ENCODE measurements at regions not wholly inside any gene's neighbourhood (a gene's known extent, or its start where the extent isn't known, plus 50 kb on each side); places are given as distances from the start of the nearest gene placed in this dataset.

DNA sequence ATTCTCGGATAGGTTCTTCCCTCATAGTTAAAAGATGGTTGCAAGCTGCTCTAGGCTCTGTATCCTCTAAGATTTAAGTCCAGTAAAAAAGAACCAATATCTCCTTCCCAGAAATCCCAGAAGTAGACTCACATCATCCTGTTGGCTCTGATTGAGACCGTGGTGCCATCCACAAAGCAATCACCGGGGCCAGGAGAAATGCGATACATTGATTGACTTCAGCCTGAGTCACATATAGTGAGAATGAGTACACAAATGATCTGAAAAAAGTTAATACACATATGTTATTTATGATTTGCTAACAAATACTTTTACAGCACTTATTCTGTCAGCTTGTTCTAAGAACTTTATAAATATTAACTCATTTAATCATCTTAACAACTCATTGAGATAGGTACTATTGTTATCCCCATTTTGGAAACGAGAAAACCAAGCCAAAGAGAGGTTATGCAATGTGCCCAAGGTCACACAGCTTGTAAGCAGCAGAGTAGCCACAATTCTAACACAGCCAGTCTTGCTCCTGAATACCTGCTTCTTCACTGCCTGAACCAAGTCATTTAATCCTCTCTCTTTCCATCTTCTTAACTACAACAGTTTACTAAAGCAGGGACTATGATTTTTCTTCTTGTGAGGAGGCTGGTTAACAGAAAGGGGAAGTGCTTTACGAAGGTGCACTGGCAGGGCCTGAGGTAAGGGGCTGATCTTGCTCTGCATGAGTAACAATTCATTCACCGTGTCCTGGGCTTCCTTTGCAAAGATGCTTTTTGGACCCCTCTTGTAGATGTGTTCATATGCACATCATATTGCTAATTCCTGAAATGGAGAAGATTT is 177.0 kb downstream of the REEP3 start:
- in situ Hi-C loops (cut with HindIII; ENCODE audit: low pct_unique_long_range_greater_than_20kb, low sequenced_read_pairs), result no loop called here
- TF ChIP-seq JUND (IDR thresholded peaks at IDR 0.05; ENCODE audit: low read depth), result no peak
- no peak for DNase-seq (ENCODE audit: low read depth in 1 of 2, low spot score in 1 of 2)

DNA sequence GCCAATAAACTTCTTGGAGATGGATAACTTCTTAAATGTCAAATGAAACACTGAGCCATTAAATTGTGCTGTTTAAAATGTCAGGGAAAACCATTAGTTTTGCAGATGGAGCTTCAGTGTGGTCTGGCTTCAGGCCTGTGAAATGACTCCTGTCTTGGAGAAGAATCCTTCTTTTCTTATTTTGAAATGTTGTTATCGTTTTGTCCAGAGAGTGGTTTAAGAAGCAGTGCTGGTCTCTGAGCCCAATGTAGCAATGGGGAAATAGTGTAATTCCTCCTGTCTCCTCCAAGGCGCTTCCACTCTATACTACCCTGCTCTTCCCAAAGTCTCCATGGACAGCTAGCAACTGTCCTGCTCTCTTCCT is 177.6 kb downstream of the REEP3 start:
- DNase-seq (ENCODE audit: low read depth in 1 of 2, low spot score in 1 of 2), result no peak
- in situ Hi-C loops (cut with HindIII; ENCODE audit: low pct_unique_long_range_greater_than_20kb, low sequenced_read_pairs), result no loop called here
- TF ChIP-seq JUND (IDR thresholded peaks at IDR 0.05; ENCODE audit: low read depth), result no peak

DNA sequence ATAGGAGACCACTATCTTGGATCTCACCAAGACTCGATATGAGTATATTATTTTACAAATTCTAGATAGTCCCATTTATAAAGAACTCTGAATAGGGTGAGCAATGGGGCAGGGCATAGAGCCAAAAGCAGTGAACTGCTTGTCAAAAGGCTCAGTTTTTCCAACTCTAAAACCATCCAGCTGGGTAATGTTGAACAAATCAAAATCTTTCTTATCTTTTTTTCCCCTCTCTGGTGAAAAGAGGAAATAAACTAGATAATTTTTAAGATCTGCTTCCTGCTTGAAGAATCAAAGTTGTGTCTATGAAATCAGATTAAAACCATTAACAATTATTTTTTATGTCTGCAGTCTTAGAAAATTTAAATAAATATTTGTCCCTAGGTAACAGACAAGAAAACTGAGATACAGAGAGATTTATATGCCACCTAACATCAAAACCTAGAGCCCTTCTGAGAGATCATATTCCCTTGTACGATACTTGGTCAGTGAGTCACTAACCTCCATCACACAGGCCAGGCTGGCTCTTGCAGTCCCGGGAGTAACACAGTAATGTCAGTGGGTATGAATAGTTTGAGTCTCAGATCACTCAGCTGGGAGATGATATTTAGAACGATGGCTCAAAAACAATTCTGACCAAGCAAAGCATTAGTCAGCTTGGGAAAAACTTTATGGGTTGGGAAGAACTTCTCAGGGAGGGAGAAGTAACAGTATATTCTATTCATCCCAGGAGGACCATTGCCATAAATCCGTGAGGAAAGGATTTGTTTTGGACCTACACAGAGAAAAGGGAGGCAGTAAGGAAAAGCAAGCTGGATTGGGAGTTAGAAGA is 178.8 kb downstream of the REEP3 start:
- TF ChIP-seq JUND (IDR thresholded peaks at IDR 0.05; ENCODE audit: low read depth), result no peak
- in situ Hi-C loops (cut with HindIII; ENCODE audit: low pct_unique_long_range_greater_than_20kb, low sequenced_read_pairs), result no loop called here
- no peak for DNase-seq (ENCODE audit: low read depth in 1 of 2, low spot score in 1 of 2)

DNA sequence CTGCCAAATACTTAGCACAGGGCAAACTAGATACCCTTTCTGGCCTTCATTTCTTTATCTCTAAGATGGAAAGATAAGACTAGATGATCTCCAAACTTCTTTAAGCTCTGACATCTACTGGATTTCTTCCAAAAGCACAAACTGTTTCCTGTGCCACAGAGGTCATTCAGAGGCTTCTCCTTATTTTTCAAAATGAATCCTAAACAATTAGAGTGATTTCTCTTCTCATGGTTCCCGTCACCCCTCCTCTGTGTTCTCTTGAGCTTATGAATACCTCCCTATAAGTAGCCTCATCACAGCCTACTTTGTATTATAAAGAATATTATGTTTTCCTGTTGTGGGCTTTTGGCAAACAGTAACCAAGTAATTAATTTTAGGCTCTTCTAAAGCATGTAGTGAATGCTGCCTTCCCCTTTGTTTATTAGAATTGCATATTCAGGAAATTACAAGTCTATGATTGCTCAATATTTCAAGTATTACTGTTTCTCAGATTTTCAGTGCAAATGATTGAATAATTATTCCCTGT is 179.5 kb downstream of the REEP3 start:
- in situ Hi-C loops (cut with HindIII; ENCODE audit: low pct_unique_long_range_greater_than_20kb, low sequenced_read_pairs), result no loop called here
- no peak for DNase-seq (ENCODE audit: low read depth in 1 of 2, low spot score in 1 of 2)
- TF ChIP-seq JUND (IDR thresholded peaks at IDR 0.05; ENCODE audit: low read depth), result no peak

DNA sequence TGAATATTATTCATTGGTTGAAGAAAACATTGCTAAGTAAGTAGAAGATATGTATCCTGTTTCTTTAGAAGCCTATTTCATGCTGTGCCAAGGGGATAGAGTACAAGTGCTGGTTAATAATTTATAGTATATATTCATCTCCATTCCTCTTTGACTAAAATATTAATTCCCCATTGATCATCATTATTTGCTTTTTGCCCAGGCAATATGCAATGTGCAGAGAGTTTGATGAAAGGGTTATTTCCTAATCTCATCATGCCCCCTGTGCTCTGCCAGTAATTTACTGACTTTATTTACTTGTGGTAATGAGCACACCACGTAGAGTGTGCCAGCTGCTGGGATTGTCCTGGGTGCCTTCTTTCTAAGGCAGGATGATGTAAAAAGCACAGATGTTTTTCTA is 180.9 kb downstream of the REEP3 start:
- TF ChIP-seq JUND (IDR thresholded peaks at IDR 0.05; ENCODE audit: low read depth), result no peak
- in situ Hi-C loops (cut with HindIII; ENCODE audit: low pct_unique_long_range_greater_than_20kb, low sequenced_read_pairs), result no loop called here
- no peak for DNase-seq (ENCODE audit: low read depth in 1 of 2, low spot score in 1 of 2)

DNA sequence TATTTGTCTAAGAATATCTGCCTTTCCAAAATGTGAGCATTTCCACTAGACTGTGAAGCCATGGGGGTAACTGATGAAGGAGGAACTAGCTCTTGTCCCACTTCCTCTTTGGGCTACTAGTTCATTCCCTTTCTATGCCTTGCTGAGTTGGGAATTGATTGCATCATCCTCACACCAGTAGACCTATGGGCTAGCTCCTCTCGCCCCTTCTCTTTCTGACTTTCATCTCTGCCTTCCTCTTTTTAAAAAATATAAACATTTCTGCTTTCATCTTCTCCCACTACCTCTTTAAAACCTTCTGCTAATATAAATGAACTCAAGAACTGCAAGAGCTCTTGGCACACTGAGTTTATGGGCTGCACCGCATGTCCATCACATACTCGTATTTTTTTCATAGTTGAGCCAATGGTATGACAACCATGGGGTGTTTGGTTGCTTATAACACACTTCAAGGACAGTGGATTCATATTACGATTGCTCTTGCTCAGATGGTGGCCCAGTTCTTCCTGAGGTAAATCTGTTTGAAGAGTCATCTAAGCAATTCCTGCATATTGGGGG is 182.0 kb downstream of the REEP3 start:
- peak in 1 of 2 experiments; percentile 46 for DNase-seq (ENCODE audit: low read depth in 1 of 2, low spot score in 1 of 2)
- in situ Hi-C loops (cut with HindIII; ENCODE audit: low pct_unique_long_range_greater_than_20kb, low sequenced_read_pairs), result no loop called here
- TF ChIP-seq JUND (IDR thresholded peaks at IDR 0.05; ENCODE audit: low read depth), result no peak

DNA sequence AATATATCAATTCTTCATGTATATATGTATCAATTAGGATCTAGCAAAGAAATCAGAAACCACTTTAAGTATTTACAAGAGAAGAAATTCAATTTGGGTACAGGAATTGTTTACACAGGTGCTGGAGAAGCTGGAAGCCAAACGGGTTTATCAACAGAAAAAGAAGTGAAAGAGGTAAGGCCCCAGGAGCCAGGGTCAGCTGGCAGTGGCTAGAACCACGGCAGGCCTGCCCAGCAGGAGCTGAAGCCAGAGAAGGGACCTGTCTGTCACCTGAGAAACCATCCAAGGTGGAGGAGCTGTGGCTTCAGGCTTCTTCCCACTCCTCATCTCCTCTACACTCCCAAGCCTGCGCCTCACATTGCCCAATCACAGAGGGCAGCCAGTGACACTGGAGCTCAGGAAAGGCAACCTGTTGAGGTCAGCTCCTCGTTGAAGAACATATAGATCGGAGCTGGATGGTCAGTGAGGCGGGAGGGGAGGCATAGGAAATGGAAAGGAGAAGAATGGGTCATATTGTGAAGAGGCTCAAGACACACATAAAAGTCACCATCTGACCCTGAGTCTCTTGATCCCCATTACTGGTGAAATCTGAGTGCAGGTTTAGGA is 182.6 kb downstream of the REEP3 start:
- TF ChIP-seq JUND (IDR thresholded peaks at IDR 0.05; ENCODE audit: low read depth), result no peak
- in situ Hi-C loops (cut with HindIII; ENCODE audit: low pct_unique_long_range_greater_than_20kb, low sequenced_read_pairs), result no loop called here
- DNase-seq (ENCODE audit: low read depth in 1 of 2, low spot score in 1 of 2), result peak in 1 of 2 experiments; percentile 76

DNA sequence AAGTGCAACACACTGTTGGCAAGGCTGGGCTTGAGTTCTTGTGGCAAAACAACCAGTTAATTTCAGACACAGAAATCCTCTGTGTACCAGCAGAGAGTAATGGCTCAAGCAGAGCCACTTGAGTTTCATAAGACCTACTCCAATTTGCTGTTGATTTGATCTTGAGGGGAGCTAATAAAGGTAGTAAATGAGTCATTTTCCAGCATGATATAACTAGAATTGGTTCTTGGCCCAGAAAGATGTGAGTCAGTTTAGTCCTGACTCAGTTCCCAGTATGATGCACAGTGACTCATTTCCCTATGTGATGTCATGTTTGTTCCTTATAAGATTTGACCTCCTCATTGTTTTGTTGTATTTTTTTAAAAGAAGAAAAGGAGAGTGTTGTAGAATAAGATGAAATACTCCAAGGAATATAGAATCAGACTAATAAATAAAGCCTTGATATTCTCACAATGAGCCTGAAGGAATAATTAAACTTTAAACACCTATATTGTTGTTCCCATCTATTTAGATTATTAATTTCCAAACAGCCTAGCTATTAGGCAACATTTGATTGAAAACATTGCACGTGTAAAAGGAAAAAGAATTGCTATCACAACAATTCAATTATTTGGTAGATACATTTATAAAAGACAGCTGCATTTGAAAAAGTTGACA is 186.2 kb downstream of the REEP3 start:
- TF ChIP-seq JUND (IDR thresholded peaks at IDR 0.05; ENCODE audit: low read depth), result no peak

DNA sequence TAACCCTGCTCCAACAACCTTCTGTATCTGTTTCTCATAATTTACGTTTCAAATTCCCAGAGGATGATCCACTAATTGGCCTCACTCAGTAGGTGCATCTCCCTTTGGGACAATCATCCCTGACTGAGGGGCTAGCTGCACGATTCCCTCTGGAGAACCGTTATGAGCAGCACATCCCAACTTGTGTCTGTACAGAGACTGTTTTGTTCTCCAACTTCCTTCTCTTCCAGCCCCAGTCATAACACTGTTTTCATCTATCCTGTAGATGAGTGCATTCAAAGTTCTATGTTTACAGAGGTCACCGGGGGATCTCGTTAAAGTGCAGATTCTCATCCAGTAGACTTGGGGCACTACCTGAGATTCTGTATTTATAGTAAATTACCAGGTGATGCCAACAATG is 187.2 kb downstream of the REEP3 start:
- in situ Hi-C loops (cut with HindIII; ENCODE audit: low pct_unique_long_range_greater_than_20kb, low sequenced_read_pairs), result no loop called here
- DNase-seq (ENCODE audit: low read depth in 1 of 2, low spot score in 1 of 2), result no peak

More for the DNA sequence above, 186.2 kb downstream of the REEP3 start:
- in situ Hi-C loops (cut with HindIII; ENCODE audit: low pct_unique_long_range_greater_than_20kb, low sequenced_read_pairs), result no loop called here
- DNase-seq (ENCODE audit: low read depth in 1 of 2, low spot score in 1 of 2), result peak in 1 of 2 experiments; percentile 39

DNA sequence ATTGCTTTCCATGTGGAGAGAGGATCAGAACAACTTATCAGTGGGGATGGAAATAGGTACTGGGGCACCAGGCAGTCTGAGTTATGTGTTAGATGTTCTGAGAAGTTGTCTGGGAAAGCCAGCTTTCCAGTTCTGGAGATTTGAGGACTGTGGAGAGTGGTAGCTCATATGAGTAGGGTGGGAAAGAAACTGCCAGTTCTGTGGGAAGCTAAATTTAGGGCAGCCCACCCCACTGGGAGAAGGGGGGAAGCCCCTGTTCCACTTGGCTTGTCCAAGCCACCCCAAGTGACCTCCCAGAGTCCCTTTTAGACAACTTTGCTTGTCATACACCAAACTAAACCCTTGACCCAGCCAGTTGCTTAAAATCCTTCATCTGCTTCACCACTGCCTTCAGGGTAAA is 189.5 kb downstream of the REEP3 start:
- DNase-seq (ENCODE audit: low read depth in 1 of 2, low spot score in 1 of 2), result no peak
- in situ Hi-C loops (cut with HindIII; ENCODE audit: low pct_unique_long_range_greater_than_20kb, low sequenced_read_pairs), result no loop called here
- no peak for TF ChIP-seq JUND (IDR thresholded peaks at IDR 0.05; ENCODE audit: low read depth)

More for the DNA sequence above, 187.2 kb downstream of the REEP3 start:
- TF ChIP-seq JUND (IDR thresholded peaks at IDR 0.05; ENCODE audit: low read depth), result no peak

DNA sequence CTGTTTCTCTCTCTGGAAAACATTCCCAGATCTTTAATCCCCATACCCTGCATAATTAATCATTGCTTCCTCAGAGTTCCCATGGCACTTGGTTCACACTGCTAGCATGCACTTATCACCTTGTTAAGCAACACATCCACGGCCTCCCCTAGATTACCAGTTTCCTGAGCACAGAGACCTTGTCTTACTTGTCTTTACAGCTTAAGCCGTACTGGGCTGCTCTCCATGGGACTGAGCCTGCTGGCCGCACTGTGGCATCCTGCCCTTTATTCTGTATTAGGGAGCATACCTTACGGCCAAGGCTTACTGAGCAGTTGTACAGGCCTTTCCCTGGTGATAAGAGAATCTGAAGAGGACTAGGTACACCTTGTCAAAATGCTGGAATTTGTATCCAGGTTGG is 190.2 kb downstream of the REEP3 start:
- DNase-seq (ENCODE audit: low read depth in 1 of 2, low spot score in 1 of 2), result no peak
- in situ Hi-C loops (cut with HindIII; ENCODE audit: low pct_unique_long_range_greater_than_20kb, low sequenced_read_pairs), result no loop called here
- no peak for TF ChIP-seq JUND (IDR thresholded peaks at IDR 0.05; ENCODE audit: low read depth)
